ENCODE measurements at regions not wholly inside any gene's neighbourhood (a gene's known extent, or its start where the extent isn't known, plus 50 kb on each side); places are given as distances from the start of the nearest gene placed in this dataset.

DNA sequence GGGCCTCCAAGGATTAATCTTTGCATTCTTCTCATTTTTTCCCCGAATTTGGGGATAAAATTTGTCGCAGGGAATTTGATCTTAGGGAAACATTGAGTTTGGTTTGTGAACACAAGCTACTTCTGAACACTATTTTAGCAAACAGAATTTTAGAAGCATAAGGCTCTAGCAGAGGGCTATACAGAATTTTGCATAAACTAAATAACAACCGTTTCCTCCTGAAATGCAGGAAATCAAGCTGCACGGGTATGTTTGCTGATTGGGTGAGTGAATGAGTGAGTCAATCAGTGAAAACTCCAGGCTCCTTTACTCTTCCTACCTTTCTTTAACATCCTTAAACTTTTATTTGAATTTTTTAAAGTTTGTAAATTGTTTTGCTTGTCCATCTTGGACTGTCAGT, 81.3 kb upstream of the GNAO1 start:
- no peak overlapping the region for H3K4me3 ChIP-seq (ENCODE audit: low read depth, low read length)
- in situ Hi-C loops (cut with HindIII; ENCODE audit: low sequenced_read_pairs): no loop called here
- DNase-seq (ENCODE audit: low read depth, low spot score): no peak
- TF ChIP-seq, protein P1, sequence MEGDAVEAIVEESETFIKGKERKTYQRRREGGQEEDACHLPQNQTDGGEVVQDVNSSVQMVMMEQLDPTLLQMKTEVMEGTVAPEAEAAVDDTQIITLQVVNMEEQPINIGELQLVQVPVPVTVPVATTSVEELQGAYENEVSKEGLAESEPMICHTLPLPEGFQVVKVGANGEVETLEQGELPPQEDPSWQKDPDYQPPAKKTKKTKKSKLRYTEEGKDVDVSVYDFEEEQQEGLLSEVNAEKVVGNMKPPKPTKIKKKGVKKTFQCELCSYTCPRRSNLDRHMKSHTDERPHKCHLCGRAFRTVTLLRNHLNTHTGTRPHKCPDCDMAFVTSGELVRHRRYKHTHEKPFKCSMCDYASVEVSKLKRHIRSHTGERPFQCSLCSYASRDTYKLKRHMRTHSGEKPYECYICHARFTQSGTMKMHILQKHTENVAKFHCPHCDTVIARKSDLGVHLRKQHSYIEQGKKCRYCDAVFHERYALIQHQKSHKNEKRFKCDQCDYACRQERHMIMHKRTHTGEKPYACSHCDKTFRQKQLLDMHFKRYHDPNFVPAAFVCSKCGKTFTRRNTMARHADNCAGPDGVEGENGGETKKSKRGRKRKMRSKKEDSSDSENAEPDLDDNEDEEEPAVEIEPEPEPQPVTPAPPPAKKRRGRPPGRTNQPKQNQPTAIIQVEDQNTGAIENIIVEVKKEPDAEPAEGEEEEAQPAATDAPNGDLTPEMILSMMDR (IDR thresholded peaks at IDR 0.05; ENCODE audit: low read depth, low read length): no peak

DNA sequence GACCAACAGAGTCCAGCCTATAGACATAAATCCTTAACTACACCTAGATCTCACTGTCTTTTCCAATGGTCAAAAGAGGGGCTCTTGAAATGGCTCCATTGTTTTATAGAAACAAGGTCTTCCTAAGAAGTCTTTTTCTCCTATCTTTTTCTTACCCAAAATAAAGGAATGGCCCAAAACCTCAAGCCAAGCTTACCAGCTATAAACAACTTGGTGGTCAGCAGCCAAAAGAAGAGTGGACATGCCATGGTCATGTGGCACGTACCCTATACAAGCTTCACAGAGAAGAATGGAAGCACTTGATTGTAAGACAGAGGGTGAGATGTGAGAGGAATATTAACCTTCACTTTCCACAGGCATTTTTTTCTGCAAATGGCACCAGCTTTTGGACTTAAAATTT, 82.1 kb upstream of the GNAO1 start:
- no peak for DNase-seq (ENCODE audit: low read depth, low spot score)
- no peak overlapping the region for H3K4me3 ChIP-seq (ENCODE audit: low read depth, low read length)
- in situ Hi-C loops (cut with HindIII; ENCODE audit: low sequenced_read_pairs): no loop called here
- TF ChIP-seq, protein P1 (IDR thresholded peaks at IDR 0.05; ENCODE audit: low read depth, low read length): no peak

DNA sequence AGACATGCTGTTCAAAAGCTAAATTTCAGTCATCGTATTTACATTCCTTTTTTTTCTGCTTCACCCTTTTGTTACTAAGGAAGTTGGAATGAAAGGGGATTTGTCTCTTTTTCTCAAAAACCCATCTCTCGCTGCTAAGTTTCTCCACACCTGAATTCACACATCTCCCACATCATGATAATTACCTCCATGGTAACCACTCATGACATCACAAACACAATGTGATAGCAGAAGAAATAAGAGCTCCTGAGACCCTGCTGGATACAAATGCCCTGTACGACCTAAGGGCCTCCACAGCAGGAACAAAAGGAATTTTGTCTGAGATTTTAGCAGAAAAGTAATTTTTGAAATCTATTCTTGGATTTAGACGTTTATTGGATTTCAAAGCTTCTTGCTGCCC, 82.6 kb upstream of the GNAO1 start:
- H3K4me3 ChIP-seq (ENCODE audit: low read depth, low read length): no peak overlapping the region
- TF ChIP-seq, protein P1 (IDR thresholded peaks at IDR 0.05; ENCODE audit: low read depth, low read length): no peak
- DNase-seq (ENCODE audit: low read depth, low spot score): no peak
- in situ Hi-C loops (cut with HindIII; ENCODE audit: low sequenced_read_pairs): no loop called here

DNA sequence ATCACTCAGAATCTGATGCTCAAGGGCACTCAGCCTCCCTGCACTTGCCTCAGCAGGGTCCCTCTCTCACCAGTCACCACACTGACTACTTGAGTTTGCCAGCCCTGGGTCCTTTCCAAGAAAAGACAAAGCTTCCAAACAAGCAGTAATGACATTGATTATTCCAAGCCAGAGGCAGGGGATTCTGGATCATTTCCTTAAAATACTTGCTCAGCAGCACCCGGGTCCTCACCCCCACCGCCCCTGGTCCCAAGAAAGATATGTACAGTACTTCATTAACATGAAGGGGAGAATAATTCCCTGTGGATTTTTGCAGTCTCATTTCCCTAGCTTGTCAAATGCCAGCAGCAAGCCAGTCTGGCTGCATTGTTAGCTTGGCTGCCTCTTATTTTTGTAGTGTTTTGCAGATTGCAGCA, 83.2 kb upstream of the GNAO1 start:
- in situ Hi-C loops (cut with HindIII; ENCODE audit: low sequenced_read_pairs): no loop called here
- no peak for DNase-seq (ENCODE audit: low read depth, low spot score)
- TF ChIP-seq, protein P1 (IDR thresholded peaks at IDR 0.05; ENCODE audit: low read depth, low read length): no peak
- H3K4me3 ChIP-seq (ENCODE audit: low read depth, low read length): no peak overlapping the region

DNA sequence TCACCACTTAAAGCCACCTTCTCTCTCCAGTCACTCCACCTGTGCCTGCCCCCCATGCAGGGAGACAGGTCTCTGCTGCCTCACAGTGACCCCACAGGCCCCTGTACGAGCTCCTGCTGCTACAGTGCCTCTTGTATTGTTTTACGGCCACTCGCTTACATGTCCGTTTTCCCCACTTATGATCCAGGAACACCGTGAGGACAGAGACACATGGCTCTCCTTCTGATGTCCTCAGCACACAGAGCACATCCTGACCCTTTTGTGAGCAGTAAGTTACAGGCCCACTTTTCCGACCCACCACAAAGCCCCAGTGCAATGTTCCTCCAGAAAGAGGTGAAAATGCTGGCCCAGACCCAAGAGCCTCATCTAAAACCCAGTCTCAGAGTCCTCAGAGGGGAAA, 84.8 kb upstream of the GNAO1 start:
- no peak overlapping the region for H3K4me3 ChIP-seq (ENCODE audit: low read depth, low read length)
- in situ Hi-C loops (cut with HindIII; ENCODE audit: low sequenced_read_pairs): no loop called here
- TF ChIP-seq, protein P1 (IDR thresholded peaks at IDR 0.05; ENCODE audit: low read depth, low read length): no peak
- DNase-seq (ENCODE audit: low read depth, low spot score): no peak

DNA sequence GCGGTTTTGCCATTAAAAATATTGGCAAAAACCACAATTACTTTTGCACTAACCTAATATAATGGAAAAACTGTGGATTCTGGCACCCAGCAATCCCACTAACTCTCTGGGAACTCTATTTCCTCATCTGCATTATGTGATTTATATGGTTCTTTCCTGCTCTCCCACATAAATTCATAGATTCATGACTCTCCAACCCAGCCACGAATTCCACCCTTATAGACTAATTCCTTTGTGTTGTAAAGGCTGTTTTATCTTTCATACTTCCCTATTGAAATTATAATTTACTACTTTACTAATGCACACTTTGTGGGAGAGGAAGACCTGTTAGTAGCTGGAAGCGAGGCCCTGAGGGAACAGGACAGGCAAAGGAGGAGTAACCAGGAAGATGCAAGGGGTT, 88.4 kb upstream of the GNAO1 start:
- in situ Hi-C loops (cut with HindIII; ENCODE audit: low sequenced_read_pairs): no loop called here
- no peak for DNase-seq (ENCODE audit: low read depth, low spot score)
- no peak overlapping the region for H3K4me3 ChIP-seq (ENCODE audit: low read depth, low read length)
- TF ChIP-seq, protein P1 (IDR thresholded peaks at IDR 0.05; ENCODE audit: low read depth, low read length): no peak

DNA sequence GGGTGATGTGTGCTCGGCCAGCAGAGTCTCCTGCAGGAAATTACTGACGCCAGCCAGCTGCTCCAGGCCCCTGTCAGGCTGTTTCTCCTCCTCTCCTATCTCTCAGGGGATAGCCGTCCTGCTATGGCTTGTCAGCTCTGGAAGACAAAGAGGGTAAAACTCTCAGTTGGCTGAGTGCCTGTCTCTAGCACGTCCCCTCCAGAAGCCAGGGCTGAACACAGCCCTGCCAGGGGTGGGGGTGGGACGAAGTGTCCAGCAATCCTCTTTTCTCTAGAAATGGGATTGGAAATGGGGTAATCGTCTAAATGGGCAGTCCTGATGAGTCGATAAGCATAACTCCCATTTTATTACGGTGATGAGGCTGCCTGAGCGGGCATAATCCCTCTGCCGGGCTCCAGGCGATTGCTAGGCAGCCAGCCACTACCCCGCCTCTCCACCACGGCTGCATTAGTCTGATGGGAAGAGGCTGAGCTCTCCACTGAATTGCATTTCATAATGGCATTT, 89.1 kb upstream of the GNAO1 start:
- TF ChIP-seq, protein P1 (IDR thresholded peaks at IDR 0.05; ENCODE audit: low read depth, low read length): no peak
- in situ Hi-C loops (cut with HindIII; ENCODE audit: low sequenced_read_pairs): no loop called here
- DNase-seq (ENCODE audit: low read depth, low spot score): no peak
- H3K4me3 ChIP-seq (ENCODE audit: low read depth, low read length): no peak overlapping the region

All from astrocyte of the spinal cord (primary cell).